Mesenchymal stem cell (in vitro differentiated cells and primary cell): ENCODE measurements at regions not wholly inside any gene's neighbourhood (a gene's known extent, or its start where the extent isn't known, plus 50 kb on each side); places are given as distances from the start of the nearest gene placed in this dataset.

ENCODE experiments used
- DNase-seq: peaks from one replicate; pipeline ENCODE4 v3.0.0-alpha.2; 2013
- H2AFZ ChIP-seq: one replicate; pipeline ENCODE4 v1.6.1; 2013; ENCODE audit warnings: low read depth, mild to moderate bottlenecking, control low read depth, inconsistent platforms, low read length, moderate library complexity
- H2AK5ac ChIP-seq: 2 replicates; pipeline ENCODE4 v1.6.1; 2013; ENCODE audit warnings: low read length, moderate library complexity, mild to moderate bottlenecking, inconsistent platforms; ENCODE audit not compliant: severe bottlenecking
- H2BK120ac ChIP-seq: one replicate; pipeline ENCODE4 v1.6.1; 2013; ENCODE audit warnings: low read depth, mild to moderate bottlenecking, inconsistent platforms, low read length, moderate library complexity
- H2BK12ac ChIP-seq, 2 experiments: one replicate each; pipeline ENCODE4 v1.6.1; 2013; ENCODE audit warnings: inconsistent platforms in 2 of 2, low read length in 2 of 2, mild to moderate bottlenecking in 2 of 2, moderate library complexity in 2 of 2, control low read depth in 1 of 2
- H2BK15ac ChIP-seq: one replicate; pipeline ENCODE4 v1.6.1; 2013; ENCODE audit warnings: mild to moderate bottlenecking, low read depth, inconsistent platforms; ENCODE audit not compliant: poor library complexity, severe bottlenecking
- H2BK5ac ChIP-seq: 2 replicates; pipeline ENCODE4 v1.6.1; 2013; ENCODE audit warnings: low read depth, mild to moderate bottlenecking, low read length, control low read depth, inconsistent platforms; ENCODE audit not compliant: poor library complexity, severe bottlenecking
- H3K14ac ChIP-seq, 2 experiments: one replicate each; pipeline ENCODE4 v1.6.1; 2013; ENCODE audit warnings: inconsistent platforms in 2 of 2, low read length in 2 of 2, control low read depth in 1 of 2, mild to moderate bottlenecking in 1 of 2, moderate library complexity in 1 of 2
- H3K18ac ChIP-seq, 2 experiments: one replicate each; pipeline ENCODE4 v1.6.1; 2013; ENCODE audit warnings: inconsistent platforms in 2 of 2, low read length in 2 of 2, control low read depth in 1 of 2, low read depth in 1 of 2, mild to moderate bottlenecking in 1 of 2
- H3K23ac ChIP-seq, 2 experiments: one replicate each; pipeline ENCODE4 v1.6.1; 2013; ENCODE audit warnings: inconsistent platforms in 2 of 2, low read length in 2 of 2, mild to moderate bottlenecking in 2 of 2, moderate library complexity in 2 of 2, control low read depth in 1 of 2
- H3K27ac ChIP-seq: 2 replicates; pipeline ENCODE4 v1.5.1; 2013; ENCODE audit warnings: mild to moderate bottlenecking, moderate library complexity, low read length, control low read depth, inconsistent platforms; ENCODE audit not compliant: poor library complexity, severe bottlenecking
- H3K27me3 ChIP-seq, 2 experiments: 2 replicates each; pipeline versions ENCODE4 v1.6.1 to v1.7.0; 2013; ENCODE audit warnings: low read length in 2 of 2, mild to moderate bottlenecking in 2 of 2, moderate library complexity in 2 of 2, control low read depth in 1 of 2, inconsistent platforms in 1 of 2; ENCODE audit not compliant: control insufficient read depth in 1 of 2, insufficient read depth in 1 of 2
- H3K36me3 ChIP-seq, 2 experiments: 2 replicates each; pipeline versions ENCODE4 v1.6.1 to v1.7.0; 2013; ENCODE audit warnings: low read length in 2 of 2, control low read depth in 1 of 2, inconsistent platforms in 1 of 2, low read depth in 1 of 2, mild to moderate bottlenecking in 1 of 2; ENCODE audit not compliant: insufficient read depth in 2 of 2, control insufficient read depth in 1 of 2
- H3K4ac ChIP-seq, 2 experiments: one replicate each; pipeline ENCODE4 v1.6.1; 2013; ENCODE audit warnings: inconsistent platforms in 2 of 2, low read length in 2 of 2, mild to moderate bottlenecking in 2 of 2, moderate library complexity in 2 of 2, control low read depth in 1 of 2, low read depth in 1 of 2
- H3K4me1 ChIP-seq: 2 replicates; pipeline ENCODE4 v1.6.1; 2013; ENCODE audit warnings: low read depth, low read length, control low read depth; ENCODE audit not compliant: control insufficient read depth, insufficient read depth
- H3K4me2 ChIP-seq: 2 replicates; pipeline ENCODE4 v1.6.1; 2013; ENCODE audit warnings: low read length, mild to moderate bottlenecking, inconsistent platforms; ENCODE audit not compliant: poor library complexity, severe bottlenecking
- H3K4me3 ChIP-seq, 2 experiments: 2 replicates each; pipeline versions ENCODE4 v1.5.1 to v1.7.0; 2013; ENCODE audit warnings: low read length in 2 of 2, mild to moderate bottlenecking in 2 of 2, control low read depth in 1 of 2, low read depth in 1 of 2; ENCODE audit not compliant: insufficient read depth in 1 of 2
- H3K79me1 ChIP-seq: replicated peaks from 2 replicates; pipeline ENCODE4 v1.6.1; 2013; ENCODE audit warnings: mild to moderate bottlenecking, control low read depth, low read length, inconsistent platforms; ENCODE audit not compliant: poor library complexity, severe bottlenecking
- H3K9ac ChIP-seq: 2 replicates; pipeline ENCODE4 v1.7.0; 2013; ENCODE audit warnings: mild to moderate bottlenecking, low read length, moderate library complexity
- H3K9me3 ChIP-seq: 2 replicates; pipeline ENCODE4 v1.7.0; 2013; ENCODE audit warnings: mild to moderate bottlenecking, low read length; ENCODE audit not compliant: control insufficient read depth
- H4K8ac ChIP-seq: one replicate; pipeline ENCODE4 v1.6.1; 2013; ENCODE audit warnings: inconsistent platforms, mild to moderate bottlenecking, low read length, moderate library complexity
- H4K91ac ChIP-seq: one replicate; pipeline ENCODE4 v1.6.1; 2013; ENCODE audit warnings: mild to moderate bottlenecking, low read length, inconsistent platforms
- WGBS: methylation state at CpG from one replicate; pipeline ENCODE4 v1.1.7; 2013; ENCODE audit warnings: mixed read lengths; 5-methylcytosine and 5-hydroxymethylcytosine counted together

GRCh38 chr9:93825348-93826115, 129.6 kb downstream of the BARX1 start:
- DNase-seq = no peak
- Histone ChIP-seq H2BK15ac (no peak overlapping the region), H3K9me3 (peaks cover 3% of the 10 kb centered on the region), H3K4ac (no peak overlapping the region), H3K4me3 (no peak overlapping the region), H3K9ac (no peak overlapping the region), H3K27ac (no peak overlapping the region), H3K36me3 (no peaks in the 10 kb centered on the region), H2BK12ac (no peak overlapping the region), H2BK120ac (no peak overlapping the region), H3K4me2 (no peak overlapping the region), H3K18ac (no peak overlapping the region), H2AK5ac (no peak overlapping the region), H4K91ac (no peak overlapping the region), H2AFZ (no peak overlapping the region), H3K27me3 (peaks cover 26 to 33% of the 10 kb centered on the region in 2 experiments), H3K79me1 (no peaks in the 10 kb centered on the region), H2BK5ac (no peak overlapping the region), H3K4me1 (peaks cover 10% of the 10 kb centered on the region), H3K23ac (no peak overlapping the region), H4K8ac (no peak overlapping the region), H3K14ac (no peak overlapping the region)
- 94% methylated on average over 17 of the region's 18 CpGs for WGBS

- Histone ChIP-seq H3K9ac (no peak overlapping the region), H2BK12ac (no peak overlapping the region), H2AK5ac (no peak overlapping the region), H2BK15ac (no peak overlapping the region), H3K23ac (no peak overlapping the region), H3K14ac (no peak overlapping the region), H3K27ac (no peak overlapping the region), H3K9me3 (peaks cover 3% of the 10 kb centered on the region), H4K91ac (no peak overlapping the region), H4K8ac (no peak overlapping the region), H3K18ac (no peak overlapping the region), H3K4ac (no peak overlapping the region), H3K4me2 (no peak overlapping the region), H3K4me3 (no peak overlapping the region), H3K27me3 (peaks cover 26 to 35% of the 10 kb centered on the region in 2 experiments), H2BK5ac (no peak overlapping the region), H3K36me3 (no peaks in the 10 kb centered on the region), H2AFZ (no peak overlapping the region), H2BK120ac (no peak overlapping the region), H3K4me1 (peaks cover 10% of the 10 kb centered on the region), H3K79me1 (no peaks in the 10 kb centered on the region)
- no peak for DNase-seq
- WGBS = 67% methylated on average over 9 of the region's 9 CpGs
These were observed 130.5 kb downstream of the BARX1 start for GRCh38 chr9:93824386-93825294.

- Histone ChIP-seq H3K4me3 (no peak overlapping the region), H2AFZ (no peak overlapping the region), H3K36me3 (no peaks in the 10 kb centered on the region), H4K8ac (no peak overlapping the region), H2AK5ac (no peak overlapping the region), H3K14ac (no peak overlapping the region), H2BK120ac (no peak overlapping the region), H3K27ac (no peak overlapping the region), H3K9me3 (peaks cover 3% of the 10 kb centered on the region), H2BK15ac (no peak overlapping the region), H3K9ac (no peak overlapping the region), H3K4me1 (peaks cover 10% of the 10 kb centered on the region), H3K79me1 (no peaks in the 10 kb centered on the region), H3K4ac (no peak overlapping the region), H3K23ac (no peak overlapping the region), H2BK12ac (no peak overlapping the region), H4K91ac (no peak overlapping the region), H3K4me2 (no peak overlapping the region), H2BK5ac (no peak overlapping the region), H3K18ac (no peak overlapping the region), H3K27me3 (peaks cover 26 to 38% of the 10 kb centered on the region in 2 experiments)
- 88% methylated on average over 4 of the region's 9 CpGs for WGBS
- DNase-seq = no peak
These were observed 131.7 kb downstream of the BARX1 start for GRCh38 chr9:93823245-93824072.
